ENCODE measurements at regions not wholly inside any gene's neighbourhood (a gene's known extent, or its start where the extent isn't known, plus 50 kb on each side); places are given as distances from the start of the nearest gene placed in this dataset.

GRCh38 chr4:147182041-147182440 lies 236.4 kb upstream of the TTC29 start:
- Histone ChIP-seq H3K4me1 (ENCODE audit: insufficient read depth, low read length) (no peaks in the 10 kb centered on the region), H3K9ac (ENCODE audit: low read depth, low read length) (no peak overlapping the region), H3K36me3 (ENCODE audit: insufficient read depth, low read length) (no peaks in the 10 kb centered on the region), H3K9me3 (ENCODE audit: control insufficient read depth, insufficient read depth, low read length) (no peaks in the 10 kb centered on the region)

- no peaks in the 10 kb centered on the region; the same call in 1 of the 2 replicates for H3K9me3 ChIP-seq (ENCODE audit: control insufficient read depth, insufficient read depth, low read length)
Observed at GRCh38 chr4:147192679-147193078, 247.0 kb upstream of the TTC29 start.

GRCh38 chr4:147194114-147194513 lies 248.4 kb upstream of the TTC29 start:
- H3K9ac ChIP-seq (ENCODE audit: low read depth, low read length) = no peak overlapping the region
- H3K9me3 ChIP-seq (ENCODE audit: control insufficient read depth, insufficient read depth, low read length) = no peaks in the 10 kb centered on the region
- peaks cover 14% of the 10 kb centered on the region for H3K4me1 ChIP-seq (ENCODE audit: insufficient read depth, low read length)
- H3K36me3 ChIP-seq (ENCODE audit: insufficient read depth, low read length) = no peaks in the 10 kb centered on the region

More at GRCh38 chr4:147192679-147193078, 247.0 kb upstream of the TTC29 start:
- no peak overlapping the region for H3K9ac ChIP-seq (ENCODE audit: low read depth, low read length)
- H3K36me3 ChIP-seq (ENCODE audit: insufficient read depth, low read length) = no peaks in the 10 kb centered on the region; the same call in 1 of the 2 replicates
- H3K4me1 ChIP-seq (ENCODE audit: insufficient read depth, low read length) = peaks cover 3% of the 10 kb centered on the region

- Histone ChIP-seq H3K4me1 (ENCODE audit: insufficient read depth, low read length) (peaks cover 14% of the 10 kb centered on the region), H3K9me3 (ENCODE audit: control insufficient read depth, insufficient read depth, low read length) (no peaks in the 10 kb centered on the region), H3K9ac (ENCODE audit: low read depth, low read length) (no peak overlapping the region), H3K36me3 (ENCODE audit: insufficient read depth, low read length) (no peaks in the 10 kb centered on the region)
Observed at GRCh38 chr4:147194604-147195003, 248.9 kb upstream of the TTC29 start.

GRCh38 chr4:147195386-147195785 lies 249.7 kb upstream of the TTC29 start:
- Histone ChIP-seq H3K9ac (ENCODE audit: low read depth, low read length) (no peak overlapping the region), H3K4me1 (ENCODE audit: insufficient read depth, low read length) (peaks cover 14% of the 10 kb centered on the region), H3K9me3 (ENCODE audit: control insufficient read depth, insufficient read depth, low read length) (no peaks in the 10 kb centered on the region), H3K36me3 (ENCODE audit: insufficient read depth, low read length) (no peaks in the 10 kb centered on the region)

GRCh38 chr4:147198411-147199051 lies 252.9 kb upstream of the TTC29 start:
- H3K36me3 ChIP-seq (ENCODE audit: insufficient read depth, low read length) = no peaks in the 10 kb centered on the region
- no peak overlapping the region for H3K9ac ChIP-seq (ENCODE audit: low read depth, low read length)
- no peaks in the 10 kb centered on the region for H3K9me3 ChIP-seq (ENCODE audit: control insufficient read depth, insufficient read depth, low read length)
- H3K4me1 ChIP-seq (ENCODE audit: insufficient read depth, low read length) = peaks cover 14% of the 10 kb centered on the region

GRCh38 chr4:147201016-147201415 lies 255.4 kb upstream of the TTC29 start:
- H3K36me3 ChIP-seq (ENCODE audit: insufficient read depth, low read length) = no peaks in the 10 kb centered on the region
- H3K9ac ChIP-seq (ENCODE audit: low read depth, low read length) = no peak overlapping the region
- peaks cover 14% of the 10 kb centered on the region for H3K4me1 ChIP-seq (ENCODE audit: insufficient read depth, low read length)
- no peaks in the 10 kb centered on the region for H3K9me3 ChIP-seq (ENCODE audit: control insufficient read depth, insufficient read depth, low read length)

- Histone ChIP-seq H3K9me3 (ENCODE audit: control insufficient read depth, insufficient read depth, low read length) (no peaks in the 10 kb centered on the region), H3K36me3 (ENCODE audit: insufficient read depth, low read length) (no peaks in the 10 kb centered on the region), H3K4me1 (ENCODE audit: insufficient read depth, low read length) (no peaks in the 10 kb centered on the region), H3K9ac (ENCODE audit: low read depth, low read length) (no peak overlapping the region)
Observed at GRCh38 chr4:147206807-147207206, 261.1 kb upstream of the TTC29 start.

GRCh38 chr4:147207911-147208310 lies 262.2 kb upstream of the TTC29 start:
- Histone ChIP-seq H3K9ac (ENCODE audit: low read depth, low read length) (no peak overlapping the region), H3K9me3 (ENCODE audit: control insufficient read depth, insufficient read depth, low read length) (no peaks in the 10 kb centered on the region), H3K4me1 (ENCODE audit: insufficient read depth, low read length) (no peaks in the 10 kb centered on the region), H3K36me3 (ENCODE audit: insufficient read depth, low read length) (no peaks in the 10 kb centered on the region)

- Histone ChIP-seq H3K36me3 (ENCODE audit: insufficient read depth, low read length) (no peaks in the 10 kb centered on the region), H3K9me3 (ENCODE audit: control insufficient read depth, insufficient read depth, low read length) (no peaks in the 10 kb centered on the region), H3K4me1 (ENCODE audit: insufficient read depth, low read length) (no peaks in the 10 kb centered on the region), H3K9ac (ENCODE audit: low read depth, low read length) (no peak overlapping the region)
Observed at GRCh38 chr4:147217655-147218054, 263.2 kb upstream of the EDNRA start.

- Histone ChIP-seq H3K9me3 (ENCODE audit: control insufficient read depth, insufficient read depth, low read length) (no peaks in the 10 kb centered on the region), H3K4me1 (ENCODE audit: insufficient read depth, low read length) (no peaks in the 10 kb centered on the region), H3K36me3 (ENCODE audit: insufficient read depth, low read length) (no peaks in the 10 kb centered on the region), H3K9ac (ENCODE audit: low read depth, low read length) (no peak overlapping the region)
Observed at GRCh38 chr4:147219145-147219544, 261.8 kb upstream of the EDNRA start.

GRCh38 chr4:147220833-147221232 lies 260.1 kb upstream of the EDNRA start:
- no peaks in the 10 kb centered on the region for H3K4me1 ChIP-seq (ENCODE audit: insufficient read depth, low read length)
- no peaks in the 10 kb centered on the region for H3K36me3 ChIP-seq (ENCODE audit: insufficient read depth, low read length)
- no peaks in the 10 kb centered on the region for H3K9me3 ChIP-seq (ENCODE audit: control insufficient read depth, insufficient read depth, low read length)
- no peak overlapping the region for H3K9ac ChIP-seq (ENCODE audit: low read depth, low read length)

- Histone ChIP-seq H3K4me1 (ENCODE audit: insufficient read depth, low read length) (no peaks in the 10 kb centered on the region), H3K9me3 (ENCODE audit: control insufficient read depth, insufficient read depth, low read length) (no peaks in the 10 kb centered on the region), H3K9ac (ENCODE audit: low read depth, low read length) (no peak overlapping the region), H3K36me3 (ENCODE audit: insufficient read depth, low read length) (no peaks in the 10 kb centered on the region)
Observed at GRCh38 chr4:147222906-147223305, 258.0 kb upstream of the EDNRA start.

- Histone ChIP-seq H3K9me3 (ENCODE audit: control insufficient read depth, insufficient read depth, low read length) (no peaks in the 10 kb centered on the region), H3K4me1 (ENCODE audit: insufficient read depth, low read length) (no peaks in the 10 kb centered on the region), H3K36me3 (ENCODE audit: insufficient read depth, low read length) (no peaks in the 10 kb centered on the region), H3K9ac (ENCODE audit: low read depth, low read length) (no peak overlapping the region)
Observed at GRCh38 chr4:147223576-147223975, 257.3 kb upstream of the EDNRA start.

- Histone ChIP-seq H3K4me1 (ENCODE audit: insufficient read depth, low read length) (no peaks in the 10 kb centered on the region), H3K9me3 (ENCODE audit: control insufficient read depth, insufficient read depth, low read length) (no peaks in the 10 kb centered on the region), H3K9ac (ENCODE audit: low read depth, low read length) (no peak overlapping the region), H3K36me3 (ENCODE audit: insufficient read depth, low read length) (no peaks in the 10 kb centered on the region)
Observed at GRCh38 chr4:147236806-147237205, 244.1 kb upstream of the EDNRA start.
